Muscle of back (tissue), 3 donors: ENCODE measurements at regions not wholly inside any gene's neighbourhood (a gene's known extent, or its start where the extent isn't known, plus 50 kb on each side); places are given as distances from the start of the nearest gene placed in this dataset.

ENCODE experiments used
- DNase-seq, 3 donors: peaks; one replicate each; pipeline versions ENCODE4 v3.0.0 to v3.0.0-alpha.2; 2013

DNA sequence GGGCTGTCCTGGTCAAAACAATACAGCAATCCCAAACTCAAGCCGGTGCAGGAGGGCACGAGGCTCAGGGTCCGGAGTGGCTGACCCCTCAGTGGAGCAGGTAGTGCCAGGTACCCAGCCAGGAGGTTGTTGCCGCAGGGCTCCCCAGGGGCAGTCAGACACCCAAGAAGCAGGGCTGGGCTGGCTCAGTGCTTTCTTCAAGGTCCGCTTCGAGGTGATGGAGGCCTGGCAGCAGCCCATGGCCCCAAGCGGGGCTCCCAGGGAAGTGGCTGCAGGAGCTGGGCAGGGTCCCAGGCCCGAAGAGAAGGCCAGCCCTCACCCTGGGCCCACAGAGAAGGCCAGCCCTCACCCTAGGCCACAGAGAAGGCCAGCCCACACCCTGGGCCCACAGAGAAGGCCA lies 55.3 kb upstream of the COPS8 start:
- no peak for DNase-seq

DNA sequence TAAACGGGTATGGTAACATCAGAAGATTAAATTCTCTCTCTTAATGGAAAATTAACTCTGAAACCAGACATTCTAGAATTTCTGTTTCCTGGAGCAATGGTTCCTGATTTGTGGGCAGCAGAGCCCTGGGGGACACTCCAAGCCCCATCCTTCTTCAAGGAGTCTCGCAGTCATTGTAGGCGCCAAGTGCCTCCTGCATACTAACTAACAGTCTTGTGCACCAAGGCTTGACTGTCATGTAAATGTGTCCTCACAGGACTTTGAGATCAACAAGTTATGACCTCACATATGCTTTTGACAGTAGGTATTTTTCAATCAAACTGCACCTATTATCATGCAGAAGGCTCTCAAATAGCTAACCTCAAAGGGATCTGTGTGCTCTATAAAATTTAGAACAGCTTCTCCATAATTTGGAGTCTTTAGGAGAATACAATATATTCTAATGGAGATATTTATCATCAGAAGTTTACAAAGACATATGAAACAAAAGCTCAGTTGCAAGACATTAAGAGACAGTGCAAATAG lies 52.1 kb upstream of the COPS8 start:
- no peak for DNase-seq

DNA sequence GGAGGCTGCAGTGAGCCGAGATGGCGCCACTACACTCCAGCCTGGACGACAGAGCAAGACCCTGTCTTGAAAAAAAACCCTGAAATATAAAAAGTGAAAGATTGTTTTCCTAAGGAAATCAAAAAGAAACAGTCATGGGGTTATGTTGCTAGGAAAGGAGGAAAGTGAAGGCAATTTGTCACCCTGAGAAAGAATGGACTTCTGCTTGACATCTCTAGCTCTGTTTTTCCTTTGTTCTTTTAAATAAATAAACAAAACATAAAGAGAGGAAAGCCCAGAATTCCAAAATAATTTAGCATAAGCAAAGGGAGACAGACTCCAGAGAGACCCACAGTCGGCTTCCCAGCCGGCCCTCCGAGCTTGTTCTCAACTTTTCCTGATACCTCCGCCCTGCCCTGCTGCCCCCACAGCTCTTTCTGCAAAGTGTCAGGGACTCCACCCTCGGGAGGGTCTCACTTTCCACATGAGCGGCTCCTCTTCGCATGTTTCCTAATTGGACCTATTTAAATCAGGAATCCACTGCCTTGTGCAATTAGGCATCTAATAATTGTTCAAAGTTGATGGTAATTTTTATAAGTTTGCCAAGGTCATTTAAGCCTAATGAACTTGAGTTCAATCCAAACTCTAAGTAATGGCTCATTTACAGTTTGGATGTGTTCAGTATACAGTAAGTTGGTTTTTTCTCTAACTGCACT lies 49.8 kb upstream of the COPS8 start:
- DNase-seq = no peak
